CD4-positive, CD25-positive, alpha-beta regulatory T cell (primary cell): ENCODE measurements at regions not wholly inside any gene's neighbourhood (a gene's known extent, or its start where the extent isn't known, plus 50 kb on each side); places are given as distances from the start of the nearest gene placed in this dataset.
"Not testable (repeated sequence)": the region's sequence is repeated elsewhere in the genome, so short reads cannot be mapped to it uniquely, and the experiment has no call there.

Experiments
- ATAC-seq, 2 donors: fragments of 150-1000 bp; cut with Tn5 transposase; one replicate each; pipeline ENCODE4 v1.10.0; 2021; ENCODE audit warnings: low read depth in 2 of 2, moderate number of reproducible peaks in 2 of 2, moderate library complexity in 1 of 2
- DNase-seq, 3 donors: peaks; one replicate each; pipeline versions ENCODE4 v3.0.0 to v3.0.0-alpha.2; 2012 to 2022; ENCODE audit warnings: mixed read lengths in 1 of 3
- H3K27ac ChIP-seq: one replicate; pipeline ENCODE4 v1.7.0; 2013; ENCODE audit warnings: mild to moderate bottlenecking, low read length; ENCODE audit not compliant: insufficient read depth, poor library complexity, severe bottlenecking
- H3K27me3 ChIP-seq: one replicate; pipeline ENCODE4 v1.7.0; 2013; ENCODE audit warnings: low read length; ENCODE audit not compliant: control insufficient read depth, insufficient read depth
- H3K36me3 ChIP-seq: one replicate; pipeline ENCODE4 v1.7.0; 2013; ENCODE audit warnings: mild to moderate bottlenecking, low read length, moderate library complexity; ENCODE audit not compliant: control insufficient read depth, insufficient read depth
- H3K4me1 ChIP-seq: 2 replicates; pipeline ENCODE4 v1.7.0; 2013; ENCODE audit warnings: mild to moderate bottlenecking, low read length; ENCODE audit not compliant: insufficient read depth, control insufficient read depth, poor library complexity, severe bottlenecking
- H3K4me3 ChIP-seq: one replicate; pipeline ENCODE4 v1.7.0; 2013; ENCODE audit warnings: low read depth, mild to moderate bottlenecking, low read length, moderate library complexity
- H3K9me3 ChIP-seq, 2 experiments: 1 replicate in 1 of 2; 2 replicates in 1 of 2; pipeline ENCODE4 v1.7.0; 2013; ENCODE audit warnings: low read length in 2 of 2, mild to moderate bottlenecking in 1 of 2, moderate library complexity in 1 of 2; ENCODE audit not compliant: control insufficient read depth in 2 of 2
- H3K27ac Mint-ChIP-seq, 3 donors: one replicate each; pipeline ENCODE4 v1.8.0; 2020 to 2022; ENCODE audit warnings: mild to moderate bottlenecking in 3 of 3, mixed read lengths in 3 of 3, moderate library complexity in 2 of 3
- H3K27me3 Mint-ChIP-seq: one replicate; pipeline ENCODE4 v1.8.0; 2022; ENCODE audit warnings: mild to moderate bottlenecking, mixed read lengths
- H3K36me3 Mint-ChIP-seq: one replicate; pipeline ENCODE4 v1.8.0; 2020; ENCODE audit warnings: mixed read lengths
- H3K4me1 Mint-ChIP-seq, 4 donors: one replicate each; pipeline ENCODE4 v1.8.0; 2020 to 2022; ENCODE audit warnings: mixed read lengths in 4 of 4, mild to moderate bottlenecking in 1 of 4
- H3K4me3 Mint-ChIP-seq, 4 donors: one replicate each; pipeline ENCODE4 v1.8.0; 2020 to 2022; ENCODE audit warnings: mild to moderate bottlenecking in 4 of 4, mixed read lengths in 4 of 4, moderate library complexity in 3 of 4
- H3K9me3 Mint-ChIP-seq, 7 donors: one replicate each; pipeline ENCODE4 v1.8.0; 2020 to 2022; ENCODE audit warnings: mixed read lengths in 7 of 7, mild to moderate bottlenecking in 3 of 7, moderate library complexity in 2 of 7

DNA sequence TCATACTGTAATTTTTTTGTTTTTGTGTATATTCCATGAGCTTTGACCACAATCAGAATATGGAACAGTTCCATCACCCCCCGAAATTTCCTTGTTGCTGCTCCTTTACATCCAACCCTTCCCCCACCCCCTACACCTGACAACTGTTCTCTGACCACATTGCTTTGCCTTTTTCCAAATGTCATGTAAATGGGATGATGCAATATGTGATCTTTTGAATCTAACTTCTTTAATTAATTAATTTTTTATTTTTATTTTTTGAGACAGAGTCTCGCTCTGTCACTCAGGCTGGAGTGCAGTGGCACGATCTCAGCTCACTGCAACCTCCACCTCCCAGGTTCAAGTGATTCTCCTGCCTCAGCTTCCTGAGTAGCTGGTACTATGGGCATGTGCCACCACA is 192.9 kb upstream of the MYL2 start:
- H3K4me1 Mint-ChIP-seq, H3K9me3 Mint-ChIP-seq, DNase-seq, H3K36me3 Mint-ChIP-seq, ATAC-seq, H3K4me3 Mint-ChIP-seq, H3K27ac Mint-ChIP-seq, H3K4me3 ChIP-seq, H3K4me1 ChIP-seq, H3K9me3 ChIP-seq, H3K36me3 ChIP-seq, H3K27ac ChIP-seq, H3K27me3 ChIP-seq: not testable (repeated sequence)
- peaks cover 33% of the 10 kb centered on the region for H3K27me3 Mint-ChIP-seq

DNA sequence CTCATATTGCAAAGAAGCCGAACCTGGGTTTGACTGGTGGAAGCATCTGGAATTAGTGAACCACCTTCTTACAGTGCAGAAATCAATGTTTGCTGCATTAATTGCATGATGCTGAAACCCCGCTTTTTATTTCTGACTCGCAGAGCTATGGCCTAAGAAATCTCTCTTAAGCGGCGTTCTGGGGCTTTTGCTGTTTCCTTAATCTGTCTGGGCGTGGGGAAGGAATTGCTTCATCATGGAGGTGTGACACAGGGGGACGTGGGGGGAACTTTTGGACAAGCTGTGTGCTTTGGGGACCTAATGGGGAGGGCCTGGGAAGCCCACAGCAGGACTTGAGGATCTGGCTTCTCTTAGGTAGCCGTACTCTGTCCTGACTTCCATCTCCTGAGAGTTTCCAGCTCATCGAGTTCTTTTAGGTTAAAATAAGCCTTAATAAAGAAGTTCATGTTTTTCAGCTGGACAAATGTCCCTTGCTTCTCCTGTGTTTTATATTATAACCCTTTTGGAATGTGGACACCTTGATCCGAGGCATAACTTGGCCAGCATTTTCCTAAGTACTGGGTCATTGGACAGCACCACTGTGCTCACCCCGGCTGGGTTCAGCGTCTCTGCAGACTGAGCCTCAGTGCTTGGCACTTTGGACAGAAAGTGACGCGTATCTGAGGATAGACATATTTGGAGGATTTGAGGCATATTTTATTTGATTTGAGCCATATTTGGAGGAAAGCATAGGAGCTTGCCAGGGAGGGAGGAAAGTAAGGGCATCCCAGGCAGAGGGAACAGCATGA is 192.1 kb upstream of the MYL2 start:
- peak overlapping the region in 1 of 3 donors; percentile 94 for H3K27ac Mint-ChIP-seq
- peaks cover 0 to 4% (median 1%) of the 10 kb centered on the region in 4 donors for H3K4me1 Mint-ChIP-seq
- ATAC-seq (no peak), DNase-seq (no peak)
- peaks cover 8% of the 10 kb centered on the region for H3K27me3 ChIP-seq
- no peaks in the 10 kb centered on the region for H3K36me3 ChIP-seq
- H3K9me3 ChIP-seq: no peaks in the 10 kb centered on the region
- H3K9me3 Mint-ChIP-seq: peaks cover 0 to 4% (median 0%) of the 10 kb centered on the region in 7 donors
- H3K4me1 ChIP-seq: no peaks in the 10 kb centered on the region
- no peak overlapping the region for H3K4me3 ChIP-seq
- peaks cover 7% of the 10 kb centered on the region for H3K36me3 Mint-ChIP-seq
- no peak overlapping the region for H3K4me3 Mint-ChIP-seq
- peaks cover 32% of the 10 kb centered on the region for H3K27me3 Mint-ChIP-seq
- no peak overlapping the region for H3K27ac ChIP-seq

- Mint-ChIP-seq H3K9me3 (peaks cover 0 to 3% (median 0%) of the 10 kb centered on the region in 7 donors), H3K4me3 (no peak overlapping the region), H3K27ac (no peak overlapping the region), H3K4me1 (peaks cover 0 to 4% (median 1%) of the 10 kb centered on the region in 4 donors), H3K27me3 (peaks cover 39% of the 10 kb centered on the region), H3K36me3 (peaks cover 7% of the 10 kb centered on the region)
- DNase-seq (no peak), ATAC-seq (no peak)
- H3K4me3 ChIP-seq: no peak overlapping the region
- no peaks in the 10 kb centered on the region for H3K36me3 ChIP-seq
- no peaks in the 10 kb centered on the region for H3K4me1 ChIP-seq
- H3K27ac ChIP-seq: no peak overlapping the region
- no peaks in the 10 kb centered on the region for H3K9me3 ChIP-seq
- peaks cover 4% of the 10 kb centered on the region for H3K27me3 ChIP-seq
Observed at GRCh38 chr12:111111681-111112080, 191.3 kb upstream of the MYL2 start.

GRCh38 chr12:111110556-111110955 is 190.2 kb upstream of the MYL2 start:
- H3K36me3 Mint-ChIP-seq: peaks cover 7% of the 10 kb centered on the region
- peaks cover 43% of the 10 kb centered on the region for H3K27me3 Mint-ChIP-seq
- H3K9me3 ChIP-seq: no peaks in the 10 kb centered on the region
- H3K4me1 Mint-ChIP-seq: peaks cover 0 to 4% (median 1%) of the 10 kb centered on the region in 4 donors
- no peak overlapping the region for H3K27ac Mint-ChIP-seq
- no peak for ATAC-seq
- H3K27ac ChIP-seq: no peak overlapping the region
- no peak overlapping the region for H3K4me3 Mint-ChIP-seq
- DNase-seq: no peak
- peaks cover 4% of the 10 kb centered on the region for H3K27me3 ChIP-seq
- H3K4me3 ChIP-seq: no peak overlapping the region
- H3K36me3 ChIP-seq: no peaks in the 10 kb centered on the region
- H3K4me1 ChIP-seq: no peaks in the 10 kb centered on the region
- peaks cover 0 to 2% (median 0%) of the 10 kb centered on the region in 7 donors for H3K9me3 Mint-ChIP-seq

GRCh38 chr12:111108726-111109125 is 188.3 kb upstream of the MYL2 start:
- no peak for DNase-seq
- H3K27ac Mint-ChIP-seq: no peak overlapping the region
- no peak for ATAC-seq
- H3K4me1 ChIP-seq: no peaks in the 10 kb centered on the region
- H3K36me3 ChIP-seq: no peaks in the 10 kb centered on the region
- peaks cover 7% of the 10 kb centered on the region for H3K36me3 Mint-ChIP-seq
- H3K27me3 ChIP-seq: peaks cover 2% of the 10 kb centered on the region
- H3K4me1 Mint-ChIP-seq: peaks cover 0 to 4% (median 1%) of the 10 kb centered on the region in 4 donors
- H3K9me3 Mint-ChIP-seq: peaks cover 0 to 4% (median 0%) of the 10 kb centered on the region in 7 donors
- no peak overlapping the region for H3K27ac ChIP-seq
- H3K9me3 ChIP-seq: no peaks in the 10 kb centered on the region
- H3K4me3 ChIP-seq: no peak overlapping the region
- peaks cover 36% of the 10 kb centered on the region for H3K27me3 Mint-ChIP-seq
- no peak overlapping the region for H3K4me3 Mint-ChIP-seq

- no peaks in the 10 kb centered on the region for H3K9me3 ChIP-seq
- H3K27me3 ChIP-seq: peaks cover 2% of the 10 kb centered on the region
- Mint-ChIP-seq H3K36me3 (peaks cover 7% of the 10 kb centered on the region), H3K4me3 (no peak overlapping the region), H3K4me1 (peaks cover 0 to 4% (median 1%) of the 10 kb centered on the region in 4 donors), H3K27ac (no peak overlapping the region), H3K27me3 (peaks cover 42% of the 10 kb centered on the region), H3K9me3 (peaks cover 0 to 4% (median 0%) of the 10 kb centered on the region in 7 donors)
- H3K36me3 ChIP-seq: no peaks in the 10 kb centered on the region
- H3K4me3 ChIP-seq: no peak overlapping the region
- H3K4me1 ChIP-seq: no peaks in the 10 kb centered on the region
- ATAC-seq (no peak), DNase-seq (no peak)
- no peak overlapping the region for H3K27ac ChIP-seq
Observed at GRCh38 chr12:111107392-111108178, 187.2 kb upstream of the MYL2 start.

DNA sequence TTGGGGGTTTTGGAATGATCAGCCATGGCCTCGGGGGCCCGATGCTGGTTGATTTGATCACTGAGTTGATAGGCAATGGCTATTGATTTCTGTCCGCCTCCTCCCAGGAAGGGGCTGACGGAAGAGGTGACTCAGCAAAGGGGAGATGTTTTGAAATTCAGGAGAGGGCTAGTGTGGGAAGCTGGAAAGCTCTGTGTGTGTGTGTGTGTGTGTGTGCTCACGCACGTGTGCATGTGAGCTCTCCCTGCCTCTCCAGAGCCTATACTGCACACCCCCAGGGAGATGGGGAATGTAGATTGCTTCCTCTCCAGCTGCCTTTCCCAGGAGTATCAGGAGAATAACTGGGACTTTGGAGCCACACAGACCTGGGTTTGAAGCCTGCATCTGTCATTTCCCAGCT is 184.9 kb upstream of the MYL2 start:
- Histone ChIP-seq H3K36me3 (no peaks in the 10 kb centered on the region), H3K27ac (no peak overlapping the region), H3K4me3 (no peak overlapping the region), H3K4me1 (no peaks in the 10 kb centered on the region), H3K27me3 (peaks cover 2% of the 10 kb centered on the region), H3K9me3 (no peaks in the 10 kb centered on the region)
- H3K9me3 Mint-ChIP-seq: peaks cover 0 to 4% (median 0%) of the 10 kb centered on the region in 7 donors
- no peak overlapping the region for H3K4me3 Mint-ChIP-seq
- DNase-seq (no peak), ATAC-seq (no peak)
- peaks cover 39% of the 10 kb centered on the region for H3K27me3 Mint-ChIP-seq
- no peak overlapping the region for H3K27ac Mint-ChIP-seq
- H3K4me1 Mint-ChIP-seq: peaks cover 0 to 4% (median 0%) of the 10 kb centered on the region in 4 donors
- H3K36me3 Mint-ChIP-seq: peaks cover 7% of the 10 kb centered on the region
